SK-N-SH treated with all-trans-retinoic acid at 6 μM for 48 hours (cell line): ENCODE measurements at regions not wholly inside any gene's neighbourhood (a gene's known extent, or its start where the extent isn't known, plus 50 kb on each side); places are given as distances from the start of the nearest gene placed in this dataset.

Experiments
- ARNTL ChIP-seq: fragments of 450-650 bp; formaldehyde crosslinking; IDR thresholded peaks from 2 replicates; pipeline ENCODE4 v1.5.0; 2020; ENCODE audit warnings: low read depth, mild to moderate bottlenecking, moderate library complexity, borderline replicate concordance
- ESRRG ChIP-seq: fragments of 250-450 bp; sonication (Bioruptor Pico); IDR thresholded peaks from 2 replicates; pipeline ENCODE4 v1.6.1; 2021; ENCODE audit warnings: mild to moderate bottlenecking
- GLIS3 ChIP-seq: fragments of 250-450 bp; sonication (Bioruptor Pico); IDR thresholded peaks from 2 replicates; pipeline ENCODE4 v1.5.0; 2020; ENCODE audit warnings: mild to moderate bottlenecking, moderate library complexity
- OSR1 ChIP-seq: fragments of 250-450 bp; sonication (Bioruptor Pico); IDR thresholded peaks from 2 replicates; pipeline ENCODE4 v1.8.0; 2022; ENCODE audit warnings: moderate library complexity, mild to moderate bottlenecking, inconsistent platforms
- TCF4 ChIP-seq: fragments of 250-450 bp; sonication (Bioruptor Pico); IDR thresholded peaks from 2 replicates; pipeline ENCODE4 v1.8.0; 2021; ENCODE audit warnings: mild to moderate bottlenecking, moderate library complexity, borderline replicate concordance
- TOX ChIP-seq: fragments of 250-450 bp; sonication (Bioruptor Pico); IDR thresholded peaks from 2 replicates; pipeline ENCODE4 v1.8.0; 2021; ENCODE audit warnings: mild to moderate bottlenecking, moderate library complexity, borderline replicate concordance
- ZFP30 ChIP-seq: fragments of 450-650 bp; formaldehyde crosslinking; IDR thresholded peaks from 2 replicates; pipeline ENCODE4 v1.5.0; 2022; ENCODE audit warnings: mild to moderate bottlenecking, moderate library complexity
- ZNF8 ChIP-seq: fragments of 450-650 bp; formaldehyde crosslinking; IDR thresholded peaks from 2 replicates; pipeline ENCODE4 v1.5.0; 2020; ENCODE audit warnings: mild to moderate bottlenecking, moderate library complexity
- TF ChIP-seq, protein P1 (sequence below): fragments of 250-450 bp; sonication (Bioruptor Pico); IDR thresholded peaks from 2 replicates; pipeline ENCODE4 v1.5.0; 2020; ENCODE audit warnings: mild to moderate bottlenecking, moderate library complexity
- TF ChIP-seq, protein P2 (sequence below): fragments of 250-450 bp; sonication (Bioruptor Pico); IDR thresholded peaks from 2 replicates; pipeline ENCODE4 v1.8.0; 2020; ENCODE audit warnings: mild to moderate bottlenecking, moderate library complexity, borderline replicate concordance
- TF ChIP-seq, protein P3 (sequence below): fragments of 250-450 bp; sonication (Bioruptor Pico); IDR thresholded peaks from 2 replicates; pipeline ENCODE4 v1.8.0; 2021; ENCODE audit warnings: low read depth, mild to moderate bottlenecking, moderate library complexity, borderline replicate concordance

- TF ChIP-seq, protein P1, sequence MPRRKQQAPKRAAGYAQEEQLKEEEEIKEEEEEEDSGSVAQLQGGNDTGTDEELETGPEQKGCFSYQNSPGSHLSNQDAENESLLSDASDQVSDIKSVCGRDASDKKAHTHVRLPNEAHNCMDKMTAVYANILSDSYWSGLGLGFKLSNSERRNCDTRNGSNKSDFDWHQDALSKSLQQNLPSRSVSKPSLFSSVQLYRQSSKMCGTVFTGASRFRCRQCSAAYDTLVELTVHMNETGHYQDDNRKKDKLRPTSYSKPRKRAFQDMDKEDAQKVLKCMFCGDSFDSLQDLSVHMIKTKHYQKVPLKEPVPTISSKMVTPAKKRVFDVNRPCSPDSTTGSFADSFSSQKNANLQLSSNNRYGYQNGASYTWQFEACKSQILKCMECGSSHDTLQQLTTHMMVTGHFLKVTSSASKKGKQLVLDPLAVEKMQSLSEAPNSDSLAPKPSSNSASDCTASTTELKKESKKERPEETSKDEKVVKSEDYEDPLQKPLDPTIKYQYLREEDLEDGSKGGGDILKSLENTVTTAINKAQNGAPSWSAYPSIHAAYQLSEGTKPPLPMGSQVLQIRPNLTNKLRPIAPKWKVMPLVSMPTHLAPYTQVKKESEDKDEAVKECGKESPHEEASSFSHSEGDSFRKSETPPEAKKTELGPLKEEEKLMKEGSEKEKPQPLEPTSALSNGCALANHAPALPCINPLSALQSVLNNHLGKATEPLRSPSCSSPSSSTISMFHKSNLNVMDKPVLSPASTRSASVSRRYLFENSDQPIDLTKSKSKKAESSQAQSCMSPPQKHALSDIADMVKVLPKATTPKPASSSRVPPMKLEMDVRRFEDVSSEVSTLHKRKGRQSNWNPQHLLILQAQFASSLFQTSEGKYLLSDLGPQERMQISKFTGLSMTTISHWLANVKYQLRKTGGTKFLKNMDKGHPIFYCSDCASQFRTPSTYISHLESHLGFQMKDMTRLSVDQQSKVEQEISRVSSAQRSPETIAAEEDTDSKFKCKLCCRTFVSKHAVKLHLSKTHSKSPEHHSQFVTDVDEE: no peak
- TF ChIP-seq, protein P2, sequence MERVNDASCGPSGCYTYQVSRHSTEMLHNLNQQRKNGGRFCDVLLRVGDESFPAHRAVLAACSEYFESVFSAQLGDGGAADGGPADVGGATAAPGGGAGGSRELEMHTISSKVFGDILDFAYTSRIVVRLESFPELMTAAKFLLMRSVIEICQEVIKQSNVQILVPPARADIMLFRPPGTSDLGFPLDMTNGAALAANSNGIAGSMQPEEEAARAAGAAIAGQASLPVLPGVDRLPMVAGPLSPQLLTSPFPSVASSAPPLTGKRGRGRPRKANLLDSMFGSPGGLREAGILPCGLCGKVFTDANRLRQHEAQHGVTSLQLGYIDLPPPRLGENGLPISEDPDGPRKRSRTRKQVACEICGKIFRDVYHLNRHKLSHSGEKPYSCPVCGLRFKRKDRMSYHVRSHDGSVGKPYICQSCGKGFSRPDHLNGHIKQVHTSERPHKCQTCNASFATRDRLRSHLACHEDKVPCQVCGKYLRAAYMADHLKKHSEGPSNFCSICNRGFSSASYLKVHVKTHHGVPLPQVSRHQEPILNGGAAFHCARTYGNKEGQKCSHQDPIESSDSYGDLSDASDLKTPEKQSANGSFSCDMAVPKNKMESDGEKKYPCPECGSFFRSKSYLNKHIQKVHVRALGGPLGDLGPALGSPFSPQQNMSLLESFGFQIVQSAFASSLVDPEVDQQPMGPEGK (CRISPR knock-in tag): no peak
- no peak for TF ChIP-seq ZNF8
- no peak for TF ChIP-seq OSR1 (CRISPR knock-in tag)
- no peak for TF ChIP-seq ESRRG
- no peak for TF ChIP-seq ARNTL (CRISPR knock-in tag)
- TF ChIP-seq, protein P3, sequence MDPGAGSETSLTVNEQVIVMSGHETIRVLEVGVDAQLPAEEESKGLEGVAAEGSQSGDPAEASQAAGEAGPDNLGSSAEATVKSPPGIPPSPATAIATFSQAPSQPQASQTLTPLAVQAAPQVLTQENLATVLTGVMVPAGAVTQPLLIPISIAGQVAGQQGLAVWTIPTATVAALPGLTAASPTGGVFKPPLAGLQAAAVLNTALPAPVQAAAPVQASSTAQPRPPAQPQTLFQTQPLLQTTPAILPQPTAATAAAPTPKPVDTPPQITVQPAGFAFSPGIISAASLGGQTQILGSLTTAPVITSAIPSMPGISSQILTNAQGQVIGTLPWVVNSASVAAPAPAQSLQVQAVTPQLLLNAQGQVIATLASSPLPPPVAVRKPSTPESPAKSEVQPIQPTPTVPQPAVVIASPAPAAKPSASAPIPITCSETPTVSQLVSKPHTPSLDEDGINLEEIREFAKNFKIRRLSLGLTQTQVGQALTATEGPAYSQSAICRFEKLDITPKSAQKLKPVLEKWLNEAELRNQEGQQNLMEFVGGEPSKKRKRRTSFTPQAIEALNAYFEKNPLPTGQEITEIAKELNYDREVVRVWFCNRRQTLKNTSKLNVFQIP: no peak
- no peak for TF ChIP-seq ZFP30 (CRISPR knock-in tag)
- TF ChIP-seq GLIS3 (CRISPR knock-in tag): no peak
- no peak for TF ChIP-seq TOX (CRISPR knock-in tag)
- TF ChIP-seq TCF4 (CRISPR knock-in tag): no peak
Observed at GRCh38 chr6:106858653-106859092, 115.9 kb downstream of the CD24 start.
